Adrenal gland (tissue), 5 donors: ENCODE measurements at regions not wholly inside any gene's neighbourhood (a gene's known extent, or its start where the extent isn't known, plus 50 kb on each side); places are given as distances from the start of the nearest gene placed in this dataset.

Experiments used
- POLR2A ChIP-seq, 2 donors: fragments of 450-650 bp; IDR thresholded peaks; one replicate each; pipeline ENCODE4 v1.6.1; 2017; ENCODE audit warnings: antibody characterized with exemption in 2 of 2, mild to moderate bottlenecking in 2 of 2, moderate library complexity in 1 of 2
- TF ChIP-seq, protein P1 (sequence below), 6 experiments: fragments of 450-650 bp in 4 of 6; fragments of 200-600 bp in 2 of 6; sonication (generic) in 1 of 6; IDR thresholded peaks; 1 replicate in 5 of 6; 2 replicates in 1 of 6; pipeline versions ENCODE4 v1.5.1 to v1.8.0; 2016 to 2021; ENCODE audit warnings: antibody characterized with exemption in 6 of 6, mild to moderate bottlenecking in 2 of 6, moderate library complexity in 1 of 6
- donor health status: DM: no; HTN: no; CAD: no.

DNA sequence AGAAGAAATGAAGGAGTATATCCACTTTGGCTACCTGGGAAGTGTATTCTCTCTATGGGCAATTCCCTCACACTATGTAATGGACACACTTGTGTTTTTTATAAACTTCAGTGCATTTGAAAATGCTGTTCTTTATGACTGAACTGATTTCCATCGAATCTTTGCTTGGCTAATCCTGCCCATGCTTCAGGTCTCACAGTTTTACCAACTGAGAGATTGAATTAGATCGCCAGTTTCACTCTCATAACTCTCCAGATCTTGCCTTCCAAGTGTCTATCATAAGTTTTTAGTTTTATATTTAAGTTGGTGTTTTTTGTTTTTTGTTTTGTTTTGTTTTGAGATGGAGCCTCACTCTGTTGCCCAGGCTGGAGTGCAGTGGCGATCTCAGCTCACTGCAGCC, 73.5 kb upstream of the MBNL1 start:
- TF ChIP-seq, protein P1, sequence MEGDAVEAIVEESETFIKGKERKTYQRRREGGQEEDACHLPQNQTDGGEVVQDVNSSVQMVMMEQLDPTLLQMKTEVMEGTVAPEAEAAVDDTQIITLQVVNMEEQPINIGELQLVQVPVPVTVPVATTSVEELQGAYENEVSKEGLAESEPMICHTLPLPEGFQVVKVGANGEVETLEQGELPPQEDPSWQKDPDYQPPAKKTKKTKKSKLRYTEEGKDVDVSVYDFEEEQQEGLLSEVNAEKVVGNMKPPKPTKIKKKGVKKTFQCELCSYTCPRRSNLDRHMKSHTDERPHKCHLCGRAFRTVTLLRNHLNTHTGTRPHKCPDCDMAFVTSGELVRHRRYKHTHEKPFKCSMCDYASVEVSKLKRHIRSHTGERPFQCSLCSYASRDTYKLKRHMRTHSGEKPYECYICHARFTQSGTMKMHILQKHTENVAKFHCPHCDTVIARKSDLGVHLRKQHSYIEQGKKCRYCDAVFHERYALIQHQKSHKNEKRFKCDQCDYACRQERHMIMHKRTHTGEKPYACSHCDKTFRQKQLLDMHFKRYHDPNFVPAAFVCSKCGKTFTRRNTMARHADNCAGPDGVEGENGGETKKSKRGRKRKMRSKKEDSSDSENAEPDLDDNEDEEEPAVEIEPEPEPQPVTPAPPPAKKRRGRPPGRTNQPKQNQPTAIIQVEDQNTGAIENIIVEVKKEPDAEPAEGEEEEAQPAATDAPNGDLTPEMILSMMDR (IDR thresholded peaks at IDR 0.05), result no peak
- TF ChIP-seq POLR2A (IDR thresholded peaks at IDR 0.05), result no peak
